ENCODE measurements at regions not wholly inside any gene's neighbourhood (a gene's known extent, or its start where the extent isn't known, plus 50 kb on each side); places are given as distances from the start of the nearest gene placed in this dataset.

DNA sequence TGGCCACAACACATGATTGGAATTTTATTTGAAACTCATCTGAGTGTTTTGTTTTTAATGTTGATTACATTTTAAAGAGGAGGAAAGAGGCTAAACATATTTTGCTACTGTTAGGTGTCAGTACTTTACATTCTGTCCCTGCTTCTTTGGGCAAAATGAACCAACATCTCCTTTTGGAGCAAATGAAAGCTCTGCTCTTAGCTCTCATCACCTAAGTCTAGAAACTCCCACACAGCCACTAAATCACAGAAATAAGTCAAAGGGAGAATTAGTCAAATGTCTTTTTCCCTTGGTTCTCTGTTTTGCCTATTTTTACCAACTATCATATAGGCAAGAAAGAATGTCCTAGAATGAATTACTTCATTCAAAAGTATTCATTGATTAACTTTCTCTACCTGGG lies 666.8 kb downstream of the RNF144A start:
- DNase-seq (ENCODE audit: low read depth) = no peak
- TF ChIP-seq CTCF (IDR thresholded peaks at IDR 0.05; ENCODE audit: low read length, missing control alignments) = no peak
- no peak overlapping the region for H3K4me3 ChIP-seq (replicated peaks; ENCODE audit: low read depth, low read length)

- no peak for TF ChIP-seq CTCF (IDR thresholded peaks at IDR 0.05; ENCODE audit: low read length, missing control alignments)
- no peak for DNase-seq (ENCODE audit: low read depth)
- no peak overlapping the region for H3K4me3 ChIP-seq (replicated peaks; ENCODE audit: low read depth, low read length)
These were observed 669.7 kb downstream of the RNF144A start for GRCh38 chr2:7586898-7587297.

- DNase-seq (ENCODE audit: low read depth) = no peak
- no peak overlapping the region for H3K4me3 ChIP-seq (replicated peaks; ENCODE audit: low read depth, low read length)
- no peak for TF ChIP-seq CTCF (IDR thresholded peaks at IDR 0.05; ENCODE audit: low read length, missing control alignments)
These were observed 671.1 kb downstream of the RNF144A start for GRCh38 chr2:7588295-7588694.

DNA sequence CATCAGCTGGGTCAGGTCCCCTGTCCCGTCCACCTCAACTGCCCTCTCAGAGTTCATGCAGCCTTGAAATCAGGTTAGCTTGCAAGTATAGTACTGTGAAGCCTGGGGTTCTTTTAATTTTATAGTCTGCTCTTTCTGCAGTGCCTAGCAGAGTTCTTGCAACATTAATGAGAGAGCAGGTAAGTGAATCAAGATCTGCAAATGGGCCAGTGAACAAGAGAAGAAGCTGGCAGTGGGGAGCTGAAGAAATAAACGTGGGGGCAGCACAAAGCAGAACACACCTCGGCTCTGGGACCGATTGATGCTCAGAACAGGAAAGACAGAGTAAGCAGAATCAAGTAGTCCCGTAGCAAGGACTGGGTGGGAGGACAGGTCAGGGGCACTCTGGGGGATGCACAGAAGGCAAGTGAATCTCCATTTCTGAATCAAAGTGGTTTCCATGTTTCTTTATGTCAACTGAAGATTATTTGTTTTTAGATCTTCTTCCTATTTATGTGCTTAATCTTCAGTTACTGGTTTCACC lies 675.5 kb downstream of the RNF144A start:
- no peak overlapping the region for H3K4me3 ChIP-seq (replicated peaks; ENCODE audit: low read depth, low read length)
- TF ChIP-seq CTCF (IDR thresholded peaks at IDR 0.05; ENCODE audit: low read length, missing control alignments) = no peak
- DNase-seq (ENCODE audit: low read depth) = no peak

GRCh38 chr2:7593360-7593759 lies 676.1 kb downstream of the RNF144A start:
- no peak overlapping the region for H3K4me3 ChIP-seq (replicated peaks; ENCODE audit: low read depth, low read length)
- TF ChIP-seq CTCF (IDR thresholded peaks at IDR 0.05; ENCODE audit: low read length, missing control alignments) = no peak
- DNase-seq (ENCODE audit: low read depth) = no peak

DNA sequence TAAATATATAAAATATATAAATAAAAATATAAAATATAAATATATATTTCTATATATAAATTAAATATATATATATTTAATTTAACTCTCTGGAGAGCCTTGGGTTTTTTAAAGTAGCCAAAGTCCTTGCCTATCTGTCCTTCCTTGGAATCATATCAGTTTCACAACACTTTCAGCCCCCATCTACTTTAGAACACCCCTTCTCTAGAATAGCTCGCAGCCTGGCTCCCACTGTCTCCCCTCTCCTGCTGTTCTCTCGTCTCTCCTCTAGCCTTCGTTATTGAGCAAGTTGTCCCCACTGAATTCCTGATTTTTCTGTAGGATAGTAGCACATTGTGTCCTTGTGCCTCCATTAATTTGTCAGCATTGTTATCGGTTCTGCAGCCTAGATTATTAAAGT lies 677.0 kb downstream of the RNF144A start:
- no peak for TF ChIP-seq CTCF (IDR thresholded peaks at IDR 0.05; ENCODE audit: low read length, missing control alignments)
- DNase-seq (ENCODE audit: low read depth) = no peak
- no peak overlapping the region for H3K4me3 ChIP-seq (replicated peaks; ENCODE audit: low read depth, low read length)

DNA sequence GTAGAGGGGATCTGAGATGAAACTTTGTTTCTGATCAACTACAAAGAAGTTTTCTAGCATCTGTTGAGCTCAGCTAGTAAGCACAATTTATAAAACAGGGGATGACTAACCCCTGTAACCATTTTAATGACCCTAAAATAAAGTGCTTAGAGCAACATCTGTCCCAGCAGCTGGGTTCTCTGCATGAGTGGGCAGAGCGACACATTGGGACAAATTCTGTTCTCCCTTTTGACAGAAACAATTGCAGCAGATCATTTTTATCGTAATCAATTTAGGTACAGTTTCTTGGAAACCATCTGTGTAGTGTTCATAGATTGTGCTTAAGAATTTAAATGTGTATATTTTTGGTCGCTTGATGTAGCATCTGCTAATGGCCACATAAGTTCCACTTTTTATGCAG lies 678.0 kb downstream of the RNF144A start:
- TF ChIP-seq CTCF (IDR thresholded peaks at IDR 0.05; ENCODE audit: low read length, missing control alignments) = no peak
- no peak overlapping the region for H3K4me3 ChIP-seq (replicated peaks; ENCODE audit: low read depth, low read length)
- DNase-seq (ENCODE audit: low read depth) = no peak

All from fibroblast of pulmonary artery (primary cell).